OCI-LY7 (cell line): ENCODE measurements at regions not wholly inside any gene's neighbourhood (a gene's known extent, or its start where the extent isn't known, plus 50 kb on each side); places are given as distances from the start of the nearest gene placed in this dataset.

ENCODE experiments used
- BruUV-seq: library from RNA; stranded (reverse); fragments of 400-500 nt; replicated peaks from 2 replicates; lab custom pipeline; 2021; lab: Mats Ljungman, UMichigan
- CTCF ChIA-PET: fragments of 300-600 bp; sonication (Branson Sonifier 250); formaldehyde crosslinking; loops from one replicate; lab custom pipeline; 2022; ENCODE audit warnings: antibody characterized with exemption; ENCODE audit not compliant: unreplicated experiment; lab: Charles Lee
- POLR2A ChIA-PET: fragments of 300-600 bp; sonication (Branson Sonifier 250); formaldehyde crosslinking; loops from one replicate; lab custom pipeline; 2022; ENCODE audit warnings: antibody characterized with exemption; lab: Charles Lee
- DNase-seq: peaks from one replicate; pipeline ENCODE4 v3.0.0-alpha.2; 2015; ENCODE audit warnings: low spot score
- H2AFZ ChIP-seq: fragments of 200-600 bp; sonication (generic), shearing (Covaris generic); 2 replicates; pipeline ENCODE4 v1.6.1; 2014; ENCODE audit warnings: mild to moderate bottlenecking, antibody characterized with exemption, low read length, moderate library complexity
- H3K27ac ChIP-seq: fragments of 200-600 bp; sonication (generic); 2 replicates; pipeline ENCODE4 v1.5.1; 2014; ENCODE audit warnings: mixed run types, low read depth, mild to moderate bottlenecking, moderate library complexity, low read length, inconsistent platforms; ENCODE audit not compliant: poor library complexity, severe bottlenecking
- H3K36me3 ChIP-seq: fragments of 200-600 bp; sonication (generic); 2 replicates; pipeline ENCODE4 v1.6.1; 2014; ENCODE audit warnings: mild to moderate bottlenecking, antibody characterized with exemption, low read length, moderate library complexity, mixed read lengths; ENCODE audit not compliant: insufficient read depth
- H3K4me1 ChIP-seq: fragments of 200-600 bp; sonication (generic); 2 replicates; pipeline ENCODE4 v1.5.1; 2014; ENCODE audit warnings: mild to moderate bottlenecking, low read length; ENCODE audit not compliant: insufficient read depth, poor library complexity, severe bottlenecking
- H3K4me2 ChIP-seq: fragments of 200-600 bp; sonication (generic); 2 replicates; pipeline ENCODE4 v1.6.1; 2014; ENCODE audit warnings: mild to moderate bottlenecking, low read length
- H3K4me3 ChIP-seq: fragments of 200-600 bp; sonication (generic); 2 replicates; pipeline ENCODE4 v1.5.1; 2014; ENCODE audit warnings: mild to moderate bottlenecking, low read depth, low read length; ENCODE audit not compliant: poor library complexity, severe bottlenecking
- H3K79me2 ChIP-seq: fragments of 200-600 bp; sonication (generic); 2 replicates; pipeline ENCODE4 v1.6.1; 2016; ENCODE audit warnings: low read depth, mild to moderate bottlenecking, low read length, moderate library complexity, mixed read lengths; ENCODE audit not compliant: insufficient read depth
- H3K9me2 ChIP-seq: fragments of 200-600 bp; sonication (generic); 2 replicates; pipeline ENCODE4 v1.6.1; 2016; ENCODE audit warnings: mild to moderate bottlenecking, low read length, mixed read lengths; ENCODE audit not compliant: insufficient read depth
- H3K9me3 ChIP-seq: fragments of 200-600 bp; sonication (generic); 2 replicates; pipeline ENCODE4 v1.6.1; 2014; ENCODE audit warnings: mild to moderate bottlenecking, mixed run types, low read length, mixed read lengths
- H4K20me1 ChIP-seq: fragments of 200-600 bp; sonication (generic); 2 replicates; pipeline ENCODE4 v1.6.1; 2014; ENCODE audit warnings: mild to moderate bottlenecking, antibody characterized with exemption, low read length, moderate library complexity, mixed read lengths; ENCODE audit not compliant: insufficient read depth
- EZH2phosphoT487 ChIP-seq: fragments of 200-600 bp; sonication (generic); IDR thresholded peaks from 2 replicates; pipeline ENCODE4 v1.6.1; 2018; ENCODE audit warnings: low read depth, borderline replicate concordance, mild to moderate bottlenecking, mixed run types, antibody characterized with exemption, low read length, moderate library complexity, mixed read lengths
- intact Hi-C: fragments of 100-400 bp; cut with micrococcal nuclease; formaldehyde crosslinking; loops from one replicate; pipeline ENCODE4 v1.10.0; 2022; ENCODE audit not compliant: unreplicated experiment
- TF ChIP-seq, protein P1 (sequence below): fragments of 200-600 bp; sonication (generic); conservative IDR thresholded peaks from 2 replicates; pipeline ENCODE4 v1.5.1; 2014; ENCODE audit warnings: mild to moderate bottlenecking, antibody characterized with exemption, low read length, moderate library complexity, mixed read lengths

DNA sequence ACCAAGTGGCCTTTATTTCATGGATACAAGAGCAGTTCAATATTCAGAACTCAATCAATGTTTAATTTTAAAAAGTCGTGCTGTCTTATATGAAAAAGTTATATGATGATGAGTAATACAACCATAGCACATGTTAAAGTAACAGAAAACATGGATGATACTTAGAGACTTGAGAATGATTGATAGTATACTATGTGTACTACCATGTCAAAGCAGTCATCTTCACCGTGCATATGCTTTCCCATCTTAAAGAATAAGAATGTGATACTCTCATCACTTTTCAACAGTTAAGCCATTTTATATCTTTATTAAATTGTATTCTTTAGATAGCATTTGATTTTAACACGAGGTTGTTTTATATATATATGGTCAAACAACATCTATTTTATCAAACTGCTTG, 535.9 kb upstream of the ADAMTS5 start:
- H3K27ac ChIP-seq, result no peak overlapping the region
- H3K4me1 ChIP-seq, result no peaks in the 10 kb centered on the region
- no peaks in the 10 kb centered on the region for H3K36me3 ChIP-seq
- TF ChIP-seq EZH2phosphoT487, result no peak
- TF ChIP-seq, protein P1, sequence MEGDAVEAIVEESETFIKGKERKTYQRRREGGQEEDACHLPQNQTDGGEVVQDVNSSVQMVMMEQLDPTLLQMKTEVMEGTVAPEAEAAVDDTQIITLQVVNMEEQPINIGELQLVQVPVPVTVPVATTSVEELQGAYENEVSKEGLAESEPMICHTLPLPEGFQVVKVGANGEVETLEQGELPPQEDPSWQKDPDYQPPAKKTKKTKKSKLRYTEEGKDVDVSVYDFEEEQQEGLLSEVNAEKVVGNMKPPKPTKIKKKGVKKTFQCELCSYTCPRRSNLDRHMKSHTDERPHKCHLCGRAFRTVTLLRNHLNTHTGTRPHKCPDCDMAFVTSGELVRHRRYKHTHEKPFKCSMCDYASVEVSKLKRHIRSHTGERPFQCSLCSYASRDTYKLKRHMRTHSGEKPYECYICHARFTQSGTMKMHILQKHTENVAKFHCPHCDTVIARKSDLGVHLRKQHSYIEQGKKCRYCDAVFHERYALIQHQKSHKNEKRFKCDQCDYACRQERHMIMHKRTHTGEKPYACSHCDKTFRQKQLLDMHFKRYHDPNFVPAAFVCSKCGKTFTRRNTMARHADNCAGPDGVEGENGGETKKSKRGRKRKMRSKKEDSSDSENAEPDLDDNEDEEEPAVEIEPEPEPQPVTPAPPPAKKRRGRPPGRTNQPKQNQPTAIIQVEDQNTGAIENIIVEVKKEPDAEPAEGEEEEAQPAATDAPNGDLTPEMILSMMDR, result no peak
- ChIA-PET POLR2A (no interaction called here), CTCF (no interaction called here)
- H4K20me1 ChIP-seq, result no peaks in the 10 kb centered on the region
- no peaks in the 10 kb centered on the region for H3K79me2 ChIP-seq
- no peak overlapping the region for H3K4me2 ChIP-seq
- no peaks in the 10 kb centered on the region for H3K9me2 ChIP-seq
- intact Hi-C loops, result no loop called here
- no peak overlapping the region for H3K4me3 ChIP-seq
- peaks cover 17% of the 10 kb centered on the region; the same call in 1 of the 2 replicates for H3K9me3 ChIP-seq
- H2AFZ ChIP-seq, result no peak overlapping the region
- no peak for DNase-seq
- no TSS peak for BruUV-seq

DNA sequence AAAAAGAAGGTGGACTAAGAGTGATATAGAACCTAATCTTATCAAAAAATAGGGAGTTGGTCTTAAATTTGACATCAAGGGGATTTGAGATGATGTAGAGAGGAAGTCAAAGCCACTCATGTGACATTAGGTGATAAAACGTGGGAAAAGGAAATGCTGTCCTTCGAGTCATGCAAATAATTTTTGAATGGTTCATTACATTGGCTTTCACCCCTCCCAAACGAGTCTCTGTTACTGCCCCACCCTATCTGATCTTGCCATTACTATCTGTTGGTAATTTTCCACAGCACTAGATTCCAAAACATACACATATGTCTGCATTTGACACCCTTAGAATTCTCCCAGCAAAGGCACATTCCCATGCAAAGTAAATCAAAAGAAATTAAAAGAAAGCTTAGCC, 531.1 kb upstream of the ADAMTS5 start:
- BruUV-seq, result no TSS peak
- Histone ChIP-seq H3K9me2 (no peaks in the 10 kb centered on the region), H3K79me2 (no peaks in the 10 kb centered on the region), H4K20me1 (no peaks in the 10 kb centered on the region), H3K4me1 (no peaks in the 10 kb centered on the region), H3K4me2 (no peak overlapping the region), H3K36me3 (no peaks in the 10 kb centered on the region), H3K4me3 (no peak overlapping the region), H2AFZ (no peak overlapping the region), H3K27ac (no peak overlapping the region), H3K9me3 (peaks cover 22% of the 10 kb centered on the region)
- ChIA-PET CTCF (no interaction called here), POLR2A (no interaction called here)
- DNase-seq, result no peak
- TF ChIP-seq EZH2phosphoT487, result no peak
- TF ChIP-seq, protein P1, result no peak
- intact Hi-C loops, result no loop called here

DNA sequence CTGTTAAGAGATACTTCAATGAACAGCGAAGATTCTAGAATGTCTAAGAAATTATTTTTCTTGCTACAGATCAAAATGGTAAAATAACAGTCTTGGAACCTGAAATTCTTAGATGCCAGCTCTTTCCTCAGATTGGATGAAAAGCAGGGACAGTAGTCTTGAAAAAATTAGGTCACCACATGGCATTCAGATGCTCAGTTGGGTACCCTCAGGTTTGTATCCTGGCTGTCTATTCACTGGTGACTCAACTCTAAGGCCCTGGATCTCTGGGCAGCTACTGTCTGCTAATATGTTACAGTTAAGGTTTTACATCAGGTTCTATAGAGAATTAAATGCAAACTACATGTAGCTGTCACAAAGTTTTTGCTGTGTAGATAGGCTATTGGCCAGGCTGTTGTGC, 528.9 kb upstream of the ADAMTS5 start:
- no TSS peak for BruUV-seq
- no peak for TF ChIP-seq EZH2phosphoT487
- TF ChIP-seq, protein P1, result no peak
- ChIA-PET CTCF (no interaction called here), POLR2A (no interaction called here)
- H2AFZ ChIP-seq, result no peak overlapping the region
- H3K4me1 ChIP-seq, result no peaks in the 10 kb centered on the region
- no peak for DNase-seq
- no peaks in the 10 kb centered on the region for H3K9me2 ChIP-seq
- H3K27ac ChIP-seq, result no peak overlapping the region
- intact Hi-C loops, result no loop called here
- H3K9me3 ChIP-seq, result peaks cover 16% of the 10 kb centered on the region
- H3K36me3 ChIP-seq, result no peaks in the 10 kb centered on the region
- H3K4me2 ChIP-seq, result no peak overlapping the region
- no peaks in the 10 kb centered on the region for H3K79me2 ChIP-seq
- H3K4me3 ChIP-seq, result no peak overlapping the region
- no peaks in the 10 kb centered on the region for H4K20me1 ChIP-seq
